ENCODE measurements at regions not wholly inside any gene's neighbourhood (a gene's known extent, or its start where the extent isn't known, plus 50 kb on each side); places are given as distances from the start of the nearest gene placed in this dataset.
A peak's percentile ranks its signal among the peaks of the same experiment; 100 is the strongest.

DNA sequence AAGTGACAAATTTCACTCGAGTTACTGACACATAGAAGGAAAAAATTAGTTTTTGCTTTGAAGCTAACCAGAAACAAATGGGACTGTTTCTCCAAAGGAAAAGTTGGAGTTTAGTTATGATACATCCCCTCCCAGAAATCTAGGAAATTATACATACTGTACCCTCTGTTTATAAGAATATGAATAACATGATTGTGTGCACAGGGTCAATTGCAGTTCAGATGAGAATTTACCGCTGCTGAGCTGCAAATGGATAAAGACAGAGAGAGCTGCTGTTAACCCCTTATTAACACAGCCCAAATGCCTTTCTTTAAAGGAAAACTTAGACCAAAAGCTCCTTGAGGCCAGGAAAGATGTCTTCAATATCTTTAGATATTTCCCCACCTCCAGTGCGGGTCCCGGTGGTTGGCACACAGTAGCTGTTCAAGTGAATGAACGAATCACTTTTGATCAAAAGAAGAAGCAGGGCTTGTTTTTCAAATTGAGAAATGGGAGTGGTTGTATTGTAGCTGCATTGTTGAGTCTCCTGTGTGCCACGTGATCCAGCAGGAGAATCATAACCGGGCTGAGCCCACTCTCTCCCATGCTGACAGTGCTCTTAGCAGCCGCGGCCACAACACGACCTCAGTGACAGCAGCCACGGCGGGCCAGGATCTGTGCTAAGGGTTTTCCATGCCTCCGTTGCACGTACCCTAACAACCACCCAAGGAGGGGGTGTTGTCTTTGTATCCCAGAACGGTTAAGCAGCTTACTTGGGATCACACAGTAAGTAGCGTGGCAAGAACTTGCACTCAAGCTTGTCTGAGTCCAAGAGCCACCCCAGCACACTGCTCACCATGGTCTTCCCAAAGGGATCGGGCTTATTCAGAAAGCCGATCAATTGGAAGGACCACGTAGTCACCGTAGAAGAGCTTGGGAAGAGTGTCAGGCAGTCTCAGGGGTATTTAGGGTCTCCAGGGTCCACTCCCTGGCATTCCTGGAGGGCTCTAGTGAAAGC lies 53.5 kb upstream of the BMP6 start:
- Mint-ChIP-seq H3K9me3 (ENCODE audit: unreplicated experiment) (no peaks in the 10 kb centered on the region), H3K27me3 (ENCODE audit: unreplicated experiment) (peaks cover 6% of the 10 kb centered on the region), H3K27ac (ENCODE audit: unreplicated experiment) (peak overlapping the region; percentile 57), H3K36me3 (ENCODE audit: unreplicated experiment) (no peaks in the 10 kb centered on the region), H3K4me3 (ENCODE audit: unreplicated experiment) (peak overlapping the region; percentile 40), H3K4me1 (ENCODE audit: unreplicated experiment) (peaks cover 31% of the 10 kb centered on the region)
- DNase-seq (ENCODE audit: extremely low spot score, unreplicated experiment) = no peak
- TF ChIP-seq, protein P1, sequence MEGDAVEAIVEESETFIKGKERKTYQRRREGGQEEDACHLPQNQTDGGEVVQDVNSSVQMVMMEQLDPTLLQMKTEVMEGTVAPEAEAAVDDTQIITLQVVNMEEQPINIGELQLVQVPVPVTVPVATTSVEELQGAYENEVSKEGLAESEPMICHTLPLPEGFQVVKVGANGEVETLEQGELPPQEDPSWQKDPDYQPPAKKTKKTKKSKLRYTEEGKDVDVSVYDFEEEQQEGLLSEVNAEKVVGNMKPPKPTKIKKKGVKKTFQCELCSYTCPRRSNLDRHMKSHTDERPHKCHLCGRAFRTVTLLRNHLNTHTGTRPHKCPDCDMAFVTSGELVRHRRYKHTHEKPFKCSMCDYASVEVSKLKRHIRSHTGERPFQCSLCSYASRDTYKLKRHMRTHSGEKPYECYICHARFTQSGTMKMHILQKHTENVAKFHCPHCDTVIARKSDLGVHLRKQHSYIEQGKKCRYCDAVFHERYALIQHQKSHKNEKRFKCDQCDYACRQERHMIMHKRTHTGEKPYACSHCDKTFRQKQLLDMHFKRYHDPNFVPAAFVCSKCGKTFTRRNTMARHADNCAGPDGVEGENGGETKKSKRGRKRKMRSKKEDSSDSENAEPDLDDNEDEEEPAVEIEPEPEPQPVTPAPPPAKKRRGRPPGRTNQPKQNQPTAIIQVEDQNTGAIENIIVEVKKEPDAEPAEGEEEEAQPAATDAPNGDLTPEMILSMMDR (IDR thresholded peaks at IDR 0.05) = no peak

DNA sequence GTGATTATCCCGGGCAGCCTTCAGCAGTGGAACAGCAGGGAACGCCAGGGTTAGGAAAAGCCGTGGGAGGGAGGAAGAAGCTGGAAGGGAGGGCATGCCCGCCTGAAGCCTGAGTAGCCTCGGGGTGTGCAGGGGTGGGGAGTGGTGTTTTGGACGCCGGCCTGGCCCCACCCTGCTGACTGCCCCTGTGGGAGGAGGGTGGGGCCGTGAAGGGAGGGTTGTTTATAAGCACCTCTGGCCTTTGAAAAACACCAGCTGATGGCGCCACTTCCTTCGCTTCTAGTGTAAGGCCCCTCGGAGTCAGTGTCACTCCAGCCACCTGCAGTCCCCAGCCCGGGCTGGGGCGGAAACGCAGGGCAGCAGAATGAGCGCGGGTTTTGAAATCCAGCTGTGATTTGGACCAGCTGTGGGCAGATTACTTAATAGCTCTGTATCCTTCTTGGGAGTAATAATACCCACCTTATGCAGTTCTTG lies 52.8 kb upstream of the BMP6 start:
- TF ChIP-seq, protein P1 (IDR thresholded peaks at IDR 0.05) = peak; percentile 30
- Mint-ChIP-seq H3K4me3 (ENCODE audit: unreplicated experiment) (peak overlapping the region; percentile 60), H3K27ac (ENCODE audit: unreplicated experiment) (peak overlapping the region; percentile 57), H3K36me3 (ENCODE audit: unreplicated experiment) (no peaks in the 10 kb centered on the region), H3K9me3 (ENCODE audit: unreplicated experiment) (no peaks in the 10 kb centered on the region), H3K27me3 (ENCODE audit: unreplicated experiment) (peaks cover 8% of the 10 kb centered on the region), H3K4me1 (ENCODE audit: unreplicated experiment) (peaks cover 31% of the 10 kb centered on the region)
- peak; percentile 87 for DNase-seq (ENCODE audit: extremely low spot score, unreplicated experiment)

DNA sequence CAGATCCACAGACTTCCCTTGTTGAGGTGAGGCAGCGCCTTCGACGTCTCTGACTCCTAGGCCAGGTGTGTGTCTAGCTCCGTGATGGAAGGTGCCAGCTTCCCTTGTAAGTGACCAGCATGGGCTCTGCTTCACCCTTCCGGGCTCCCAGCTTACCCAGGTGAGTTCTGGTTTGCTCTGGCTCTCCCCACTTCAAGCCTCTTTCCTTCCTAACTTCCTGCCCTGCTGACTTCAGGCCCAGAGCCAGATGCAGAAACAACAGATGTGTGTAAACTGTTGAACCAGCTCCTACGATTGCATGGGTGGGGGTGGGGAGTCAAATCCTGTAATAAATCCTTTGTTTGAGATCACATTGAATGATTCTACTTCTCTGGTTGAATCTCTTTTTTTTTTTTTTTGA lies 51.6 kb upstream of the BMP6 start:
- no peak overlapping the region for H3K27ac Mint-ChIP-seq (ENCODE audit: unreplicated experiment)
- H3K4me3 Mint-ChIP-seq (ENCODE audit: unreplicated experiment) = no peak overlapping the region
- no peaks in the 10 kb centered on the region for H3K9me3 Mint-ChIP-seq (ENCODE audit: unreplicated experiment)
- peaks cover 31% of the 10 kb centered on the region for H3K4me1 Mint-ChIP-seq (ENCODE audit: unreplicated experiment)
- no peaks in the 10 kb centered on the region for H3K36me3 Mint-ChIP-seq (ENCODE audit: unreplicated experiment)
- DNase-seq (ENCODE audit: extremely low spot score, unreplicated experiment) = no peak
- H3K27me3 Mint-ChIP-seq (ENCODE audit: unreplicated experiment) = peaks cover 11% of the 10 kb centered on the region
- TF ChIP-seq, protein P1 (IDR thresholded peaks at IDR 0.05) = no peak

DNA sequence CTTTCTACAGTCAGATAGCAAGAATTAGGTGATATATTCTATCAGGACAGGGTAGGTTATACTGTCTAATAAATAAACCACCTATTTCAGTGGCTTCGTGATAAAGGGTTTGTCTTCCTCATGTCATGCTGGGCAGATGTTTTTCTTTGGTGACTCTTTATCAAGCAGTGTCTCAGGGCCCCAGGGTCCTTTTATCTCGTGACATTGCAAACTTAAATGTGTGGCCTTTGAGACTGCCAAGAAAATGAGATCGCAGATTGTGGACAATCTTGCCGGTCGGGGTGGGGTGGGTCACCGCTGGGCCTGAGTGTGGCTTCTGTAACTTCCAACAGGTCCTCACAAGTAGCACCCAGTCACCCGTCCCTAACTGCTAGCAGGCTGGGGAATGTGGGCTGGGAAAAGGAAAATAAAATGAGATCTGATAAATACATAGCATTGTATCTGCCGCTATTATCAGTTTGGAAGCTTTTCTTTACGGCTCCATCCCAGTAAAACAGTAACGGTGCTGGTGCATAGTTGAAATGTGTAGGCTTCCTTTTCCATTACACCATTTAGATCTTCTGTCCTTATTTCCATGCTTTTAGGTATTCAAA lies 50.5 kb upstream of the BMP6 start:
- Mint-ChIP-seq H3K27me3 (ENCODE audit: unreplicated experiment) (peaks cover 21% of the 10 kb centered on the region), H3K4me3 (ENCODE audit: unreplicated experiment) (no peak overlapping the region), H3K27ac (ENCODE audit: unreplicated experiment) (no peak overlapping the region), H3K36me3 (ENCODE audit: unreplicated experiment) (no peaks in the 10 kb centered on the region), H3K9me3 (ENCODE audit: unreplicated experiment) (no peaks in the 10 kb centered on the region), H3K4me1 (ENCODE audit: unreplicated experiment) (peaks cover 31% of the 10 kb centered on the region)
- TF ChIP-seq, protein P1 (IDR thresholded peaks at IDR 0.05) = no peak
- no peak for DNase-seq (ENCODE audit: extremely low spot score, unreplicated experiment)
